Stimulated activated CD4-positive, alpha-beta T cell treated with anti-CD3 and anti-CD28 coated beads, Interleukin-4, amount 100 ng/mL, for 24 hours (primary cell): ENCODE measurements at regions not wholly inside any gene's neighbourhood (a gene's known extent, or its start where the extent isn't known, plus 50 kb on each side); places are given as distances from the start of the nearest gene placed in this dataset.

ENCODE experiments used
- DNase-seq: peaks from one replicate; pipeline ENCODE4 v3.0.0-alpha.2; 2020

- DNase-seq = no peak
These were observed 94.9 kb upstream of the CADM1 start for GRCh38 chr11:115599125-115599524.

GRCh38 chr11:115598257-115598901, 94.2 kb upstream of the CADM1 start:
- DNase-seq = no peak

GRCh38 chr11:115591380-115591779, 87.2 kb upstream of the CADM1 start:
- no peak for DNase-seq

- no peak for DNase-seq
These were observed 86.0 kb upstream of the CADM1 start for GRCh38 chr11:115590254-115590653.

- DNase-seq = no peak
These were observed 83.6 kb upstream of the CADM1 start for GRCh38 chr11:115587718-115588342.

GRCh38 chr11:115585361-115586024, 81.3 kb upstream of the CADM1 start:
- DNase-seq = no peak

GRCh38 chr11:115581871-115582639, 77.8 kb upstream of the CADM1 start:
- DNase-seq = no peak

- no peak for DNase-seq
These were observed 76.9 kb upstream of the CADM1 start for GRCh38 chr11:115580927-115581680.

- no peak for DNase-seq
These were observed 76.2 kb upstream of the CADM1 start for GRCh38 chr11:115580416-115580815.

GRCh38 chr11:115579181-115579825, 75.1 kb upstream of the CADM1 start:
- DNase-seq = no peak

- DNase-seq = no peak
These were observed 74.1 kb upstream of the CADM1 start for GRCh38 chr11:115578275-115578674.

- DNase-seq = no peak
These were observed 73.5 kb upstream of the CADM1 start for GRCh38 chr11:115577701-115578100.

- no peak for DNase-seq
These were observed 72.6 kb upstream of the CADM1 start for GRCh38 chr11:115576606-115577380.

GRCh38 chr11:115572551-115572950, 68.3 kb upstream of the CADM1 start:
- DNase-seq = no peak

GRCh38 chr11:115566180-115566764, 62.1 kb upstream of the CADM1 start:
- no peak for DNase-seq

GRCh38 chr11:115564851-115565250, 60.6 kb upstream of the CADM1 start:
- no peak for DNase-seq

- DNase-seq = no peak
These were observed 56.9 kb upstream of the CADM1 start for GRCh38 chr11:115561116-115561515.

GRCh38 chr11:115558635-115559034, 54.4 kb upstream of the CADM1 start:
- DNase-seq = no peak

GRCh38 chr11:115557681-115558080, 53.5 kb upstream of the CADM1 start:
- no peak for DNase-seq

GRCh38 chr11:115556984-115557383, 52.8 kb upstream of the CADM1 start:
- no peak for DNase-seq
